Small intestine (tissue), 7 donors: ENCODE measurements at regions not wholly inside any gene's neighbourhood (a gene's known extent, or its start where the extent isn't known, plus 50 kb on each side); places are given as distances from the start of the nearest gene placed in this dataset.
"Not testable (repeated sequence)": the region's sequence is repeated elsewhere in the genome, so short reads cannot be mapped to it uniquely, and the experiment has no call there.

Experiments used
- DNase-seq, 2 donors: peaks; one replicate each; pipeline versions ENCODE4 v3.0.0 to v3.0.0-alpha.2; 2013
- FAIRE-seq: peaks from 2 replicates; lab custom pipeline; 2012; peaks lifted over from hg19 to GRCh38; lab: Jason Lieb, UNC
- H3K27ac ChIP-seq, 3 donors: one replicate each; pipeline ENCODE4 v1.5.1; 2013; ENCODE audit warnings: low read length in 2 of 3, mild to moderate bottlenecking in 2 of 3, control low read depth in 1 of 3, inconsistent platforms in 1 of 3, low read depth in 1 of 3, moderate library complexity in 1 of 3
- H3K27me3 ChIP-seq, 3 donors: one replicate each; pipeline ENCODE4 v1.6.1; 2013; ENCODE audit warnings: low read length in 3 of 3, inconsistent platforms in 1 of 3; ENCODE audit not compliant: control insufficient read depth in 3 of 3, insufficient read depth in 3 of 3
- H3K36me3 ChIP-seq, 3 donors: one replicate each; pipeline ENCODE4 v1.6.1; 2013; ENCODE audit warnings: low read length in 3 of 3, inconsistent platforms in 1 of 3, low read depth in 1 of 3, mild to moderate bottlenecking in 1 of 3, moderate library complexity in 1 of 3; ENCODE audit not compliant: control insufficient read depth in 3 of 3, insufficient read depth in 2 of 3
- H3K4me1 ChIP-seq, 3 donors: one replicate each; pipeline ENCODE4 v1.6.1; 2013; ENCODE audit warnings: low read length in 2 of 3, inconsistent platforms in 1 of 3, low read depth in 1 of 3, mild to moderate bottlenecking in 1 of 3, moderate library complexity in 1 of 3; ENCODE audit not compliant: control insufficient read depth in 3 of 3, insufficient read depth in 2 of 3
- H3K4me3 ChIP-seq, 3 donors: one replicate each; pipeline ENCODE4 v1.5.1; 2013; ENCODE audit warnings: low read length in 3 of 3, control low read depth in 1 of 3, inconsistent platforms in 1 of 3, low read depth in 1 of 3, mild to moderate bottlenecking in 1 of 3, moderate library complexity in 1 of 3
- H3K9me3 ChIP-seq, 2 donors: one replicate each; pipeline ENCODE4 v1.6.1; 2013; ENCODE audit warnings: low read depth in 1 of 2, low read length in 1 of 2; ENCODE audit not compliant: control insufficient read depth in 2 of 2, insufficient read depth in 1 of 2
- WGBS, 3 donors: extraction: QIAGEN DNeasy Blood & Tissue Kit; methylation state at CpG; one replicate each; pipeline ENCODE4 v1.1.7; 2013; 5-methylcytosine and 5-hydroxymethylcytosine counted together
- donor health status: healthy with polysubstance abuse.
- donor health status: control.
- donor health status: control.
- donor health status: Bipolar disorder and iron deficiency.
- donor health status: healthy.

GRCh38 chr20:29408707-29409106, 1848.8 kb upstream of the DEFB115 start:
- 52 to 70% (median 62%) methylated on average over 17 of the region's 17 CpGs for WGBS, 3 donors
- DNase-seq, H3K36me3 ChIP-seq, H3K27ac ChIP-seq, H3K27me3 ChIP-seq, H3K4me1 ChIP-seq, FAIRE-seq, H3K4me3 ChIP-seq: not testable (repeated sequence)
- peaks cover 7 to 42% of the 10 kb centered on the region in 2 donors for H3K9me3 ChIP-seq

- WGBS, 3 donors, result 49 to 73% (median 62%) methylated on average over 26 of the region's 26 CpGs
- H3K27me3 ChIP-seq, H3K27ac ChIP-seq, DNase-seq, FAIRE-seq, H3K4me3 ChIP-seq, H3K4me1 ChIP-seq, H3K36me3 ChIP-seq: not testable (repeated sequence)
- peaks cover 7 to 42% of the 10 kb centered on the region in 2 donors for H3K9me3 ChIP-seq
These were observed 1848.2 kb upstream of the DEFB115 start for GRCh38 chr20:29409160-29409689.

GRCh38 chr20:29409833-29410805, 1847.3 kb upstream of the DEFB115 start:
- 44 to 59% (median 59%) methylated on average over 57 of the region's 57 CpGs for WGBS, 3 donors
- Histone ChIP-seq H3K4me3 (no peak overlapping the region), H3K27me3 (no peaks in the 10 kb centered on the region), H3K4me1 (no peaks in the 10 kb centered on the region), H3K36me3 (no peaks in the 10 kb centered on the region), H3K9me3 (peaks cover 7 to 43% of the 10 kb centered on the region in 2 donors), H3K27ac (no peak overlapping the region)
- DNase-seq, result no peak
- FAIRE-seq, result no peak

DNA sequence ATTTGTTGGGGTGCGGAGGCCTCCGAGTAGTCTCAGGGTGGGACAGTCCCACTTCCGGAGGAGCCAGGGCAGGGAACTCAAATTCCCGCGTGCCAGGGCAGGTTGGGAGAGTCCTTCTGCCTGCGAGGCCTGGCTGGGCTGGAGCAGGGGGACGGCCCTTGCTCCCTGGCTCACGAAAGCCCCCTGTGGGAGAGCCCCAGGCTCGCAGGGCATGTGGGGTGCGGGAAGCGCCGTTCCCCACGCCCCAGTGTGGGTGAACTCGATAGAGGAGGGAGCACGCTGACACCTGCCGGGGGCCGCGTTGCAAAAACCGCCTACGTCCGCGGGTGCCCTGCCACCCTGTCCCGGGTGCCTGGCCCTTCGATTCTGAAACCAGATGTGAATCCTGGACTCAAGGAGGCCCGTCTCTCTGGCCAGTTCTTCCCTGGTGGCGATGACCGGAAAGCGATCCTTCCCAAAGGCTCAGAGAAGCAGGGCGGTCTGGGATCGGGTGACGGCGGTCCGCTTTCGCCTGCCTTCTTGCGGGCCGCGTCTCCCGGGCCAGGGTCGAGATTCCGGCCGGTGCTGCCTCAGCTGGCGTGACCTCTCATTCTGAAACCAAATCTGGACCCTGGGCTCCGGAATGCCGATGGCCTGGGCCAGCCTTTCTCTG, 1846.5 kb upstream of the DEFB115 start:
- H3K4me3 ChIP-seq, result no peak overlapping the region
- H3K4me1 ChIP-seq, result no peaks in the 10 kb centered on the region
- no peaks in the 10 kb centered on the region for H3K27me3 ChIP-seq
- no peak for DNase-seq
- H3K9me3 ChIP-seq, result peaks cover 7 to 37% of the 10 kb centered on the region in 2 donors
- H3K27ac ChIP-seq, result no peak overlapping the region
- H3K36me3 ChIP-seq, result no peaks in the 10 kb centered on the region
- FAIRE-seq, result no peak
- 50 to 61% (median 50%) methylated on average over 42 to 44 of the region's 44 CpGs for WGBS, 3 donors

GRCh38 chr20:29411458-29411820, 1846.0 kb upstream of the DEFB115 start:
- H3K27ac ChIP-seq, H3K27me3 ChIP-seq, FAIRE-seq, H3K4me1 ChIP-seq, H3K36me3 ChIP-seq, H3K4me3 ChIP-seq: not testable (repeated sequence)
- WGBS, 3 donors, result 57 to 60% (median 58%) methylated on average over 27 to 30 of the region's 30 CpGs
- H3K9me3 ChIP-seq, result peaks cover 7 to 37% of the 10 kb centered on the region in 2 donors
- DNase-seq, result peak in 1 of 2 donors; percentile 7

DNA sequence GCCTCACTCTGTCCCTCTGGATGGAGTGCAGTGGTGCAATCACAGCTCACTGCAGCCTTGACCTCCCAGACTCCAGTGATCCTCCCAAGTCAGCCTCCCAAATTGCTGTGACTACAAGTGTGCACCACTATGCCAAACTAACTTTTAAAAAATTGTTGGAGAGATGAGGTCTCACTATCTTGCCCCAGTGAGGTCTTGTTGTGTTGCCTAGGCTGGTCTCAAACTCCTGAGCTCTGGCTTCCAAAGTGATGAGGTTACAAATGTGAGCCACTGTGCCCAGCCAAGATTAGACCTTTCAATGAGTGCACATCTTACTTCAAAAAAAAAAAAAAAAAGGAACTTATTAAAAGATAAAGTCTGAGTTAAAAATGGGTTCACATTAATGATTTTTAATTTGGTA, 1838.1 kb upstream of the DEFB115 start:
- H3K36me3 ChIP-seq, result no peaks in the 10 kb centered on the region
- H3K27me3 ChIP-seq, result no peaks in the 10 kb centered on the region
- H3K27ac ChIP-seq, result no peak overlapping the region
- H3K9me3 ChIP-seq, result peaks cover 0 to 4% of the 10 kb centered on the region in 2 donors
- no peak overlapping the region for H3K4me3 ChIP-seq
- FAIRE-seq (no peak), DNase-seq (no peak)
- no peaks in the 10 kb centered on the region for H3K4me1 ChIP-seq

DNA sequence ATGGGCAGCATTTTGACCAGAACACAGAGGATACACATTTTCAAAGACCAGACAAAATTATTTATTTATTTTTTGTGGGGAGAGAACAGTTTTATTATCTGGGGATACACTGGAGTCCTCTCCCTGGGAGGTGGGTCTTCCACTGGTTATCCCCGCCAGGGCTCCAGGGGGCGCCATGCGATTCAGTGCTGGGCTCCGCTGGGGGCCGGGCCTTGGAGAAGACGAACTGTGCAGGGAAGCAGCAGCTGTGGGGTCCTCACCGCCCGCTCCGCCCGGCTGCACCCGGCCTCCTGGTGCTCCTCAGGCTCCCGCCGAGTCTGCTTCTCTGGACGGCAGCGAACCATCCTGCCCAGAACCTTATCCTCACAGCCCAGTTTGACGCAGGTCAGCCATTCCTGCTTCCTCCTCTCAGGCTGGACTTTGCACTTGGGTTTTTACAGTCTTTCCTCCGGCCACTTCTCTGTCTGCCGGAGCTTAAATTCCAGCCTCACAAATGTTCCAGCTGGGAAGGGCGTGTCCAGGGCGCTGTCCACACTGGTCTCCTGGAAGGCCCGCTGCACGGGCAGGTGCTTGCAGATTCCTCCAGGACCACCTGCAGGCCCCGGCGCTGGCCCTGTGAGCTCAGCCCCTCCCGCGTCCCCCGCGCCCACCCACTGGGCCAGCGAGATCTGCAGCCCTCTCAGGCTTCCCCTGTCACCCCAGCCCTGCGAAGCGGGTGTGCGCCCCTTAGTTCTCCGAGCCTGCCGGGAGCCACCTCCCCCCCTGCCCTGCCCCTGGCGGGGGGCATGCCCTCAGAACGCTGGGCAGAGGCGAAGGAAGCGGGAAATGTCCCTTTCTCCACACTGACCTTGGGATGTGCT, 1830.0 kb upstream of the DEFB115 start:
- H3K4me3 ChIP-seq, result no peak overlapping the region
- no peaks in the 10 kb centered on the region for H3K27me3 ChIP-seq
- H3K27ac ChIP-seq, result no peak overlapping the region
- DNase-seq (no peak), FAIRE-seq (no peak)
- no peaks in the 10 kb centered on the region for H3K36me3 ChIP-seq
- peaks cover 0 to 3% of the 10 kb centered on the region in 2 donors for H3K9me3 ChIP-seq
- WGBS, 3 donors, result 44 to 57% (median 45%) methylated on average over 31 to 38 of the region's 38 CpGs
- no peaks in the 10 kb centered on the region for H3K4me1 ChIP-seq

GRCh38 chr20:29430531-29430930, 1826.9 kb upstream of the DEFB115 start:
- DNase-seq (no peak), FAIRE-seq (no peak)
- 42 to 71% (median 47%) methylated on average over 35 to 43 of the region's 43 CpGs for WGBS, 3 donors
- Histone ChIP-seq H3K9me3 (peaks cover 0 to 3% of the 10 kb centered on the region in 2 donors), H3K36me3 (no peaks in the 10 kb centered on the region), H3K4me1 (no peaks in the 10 kb centered on the region), H3K27ac (no peak overlapping the region), H3K27me3 (no peaks in the 10 kb centered on the region), H3K4me3 (no peak overlapping the region)
